ENCODE measurements at regions not wholly inside any gene's neighbourhood (a gene's known extent, or its start where the extent isn't known, plus 50 kb on each side); places are given as distances from the start of the nearest gene placed in this dataset.

DNA sequence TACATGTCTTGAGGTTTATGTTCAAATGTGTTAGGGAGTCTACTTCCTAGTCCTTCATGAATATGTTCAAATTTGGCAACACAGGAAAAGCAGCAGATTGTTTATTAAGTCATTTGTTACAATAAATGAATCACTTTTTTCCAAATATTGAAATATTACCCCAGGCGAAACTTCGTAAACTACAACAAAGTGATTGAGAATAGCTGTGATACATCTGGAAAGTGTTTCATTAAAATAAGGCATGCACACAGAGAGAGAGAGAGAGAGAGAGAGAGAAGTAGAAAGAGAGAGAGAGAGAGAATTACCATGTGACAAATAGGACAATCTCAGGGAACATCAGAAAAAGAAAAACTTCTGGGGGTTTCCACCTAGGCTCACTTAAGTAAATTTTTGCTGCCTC, 363.1 kb upstream of the PTCHD4 start:
- 0 out of 4 replicates have a peak, but pooled peaks cover 0 to 2% of the 10 kb centered on the region in 2 experiments for H3K4me1 Mint-ChIP-seq
- TF ChIP-seq, protein P1, sequence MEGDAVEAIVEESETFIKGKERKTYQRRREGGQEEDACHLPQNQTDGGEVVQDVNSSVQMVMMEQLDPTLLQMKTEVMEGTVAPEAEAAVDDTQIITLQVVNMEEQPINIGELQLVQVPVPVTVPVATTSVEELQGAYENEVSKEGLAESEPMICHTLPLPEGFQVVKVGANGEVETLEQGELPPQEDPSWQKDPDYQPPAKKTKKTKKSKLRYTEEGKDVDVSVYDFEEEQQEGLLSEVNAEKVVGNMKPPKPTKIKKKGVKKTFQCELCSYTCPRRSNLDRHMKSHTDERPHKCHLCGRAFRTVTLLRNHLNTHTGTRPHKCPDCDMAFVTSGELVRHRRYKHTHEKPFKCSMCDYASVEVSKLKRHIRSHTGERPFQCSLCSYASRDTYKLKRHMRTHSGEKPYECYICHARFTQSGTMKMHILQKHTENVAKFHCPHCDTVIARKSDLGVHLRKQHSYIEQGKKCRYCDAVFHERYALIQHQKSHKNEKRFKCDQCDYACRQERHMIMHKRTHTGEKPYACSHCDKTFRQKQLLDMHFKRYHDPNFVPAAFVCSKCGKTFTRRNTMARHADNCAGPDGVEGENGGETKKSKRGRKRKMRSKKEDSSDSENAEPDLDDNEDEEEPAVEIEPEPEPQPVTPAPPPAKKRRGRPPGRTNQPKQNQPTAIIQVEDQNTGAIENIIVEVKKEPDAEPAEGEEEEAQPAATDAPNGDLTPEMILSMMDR (conservative IDR thresholded peaks at IDR 0.05), result no peak
- Histone ChIP-seq H3K79me2 (ENCODE audit: insufficient read depth, low read length) (no peaks in the 10 kb centered on the region), H3K27ac (ENCODE audit: insufficient read length, low read depth, low read length) (no peak overlapping the region), H3K14ac (ENCODE audit: insufficient read depth, low read length) (no peak overlapping the region), H3K79me1 (ENCODE audit: insufficient read depth, low read depth, low read length, poor library complexity, severe bottlenecking) (no peaks in the 10 kb centered on the region), H2BK20ac (ENCODE audit: low read depth, low read length, poor library complexity, severe bottlenecking) (no peak overlapping the region), H3K9me3 (ENCODE audit: control insufficient read depth, low read depth, low read length) (no peaks in the 10 kb centered on the region), H3K23ac (ENCODE audit: insufficient read length, low read depth, low read length) (no peak overlapping the region), H4K20me1 (ENCODE audit: control insufficient read depth, insufficient read depth, insufficient read length) (no peaks in the 10 kb centered on the region), H3K27me3 (ENCODE audit: insufficient read depth, low read length) (no peaks in the 10 kb centered on the region), H4K5ac (ENCODE audit: insufficient read length, low read depth, low read length) (no peak overlapping the region), H3K56ac (ENCODE audit: insufficient read length, low read depth, low read length) (no peak overlapping the region), H4K91ac (ENCODE audit: insufficient read length, low read depth, low read length) (no peak overlapping the region), H3K4me2 (ENCODE audit: insufficient read depth, insufficient read length, low read length) (no peak overlapping the region), H2AFZ (ENCODE audit: low read length) (no peak overlapping the region), H4K8ac (replicated peaks; ENCODE audit: insufficient read length, low read depth, low read length) (no peak overlapping the region), H2BK15ac (ENCODE audit: low read depth, low read length) (no peak overlapping the region), H3K4ac (ENCODE audit: low read depth, low read length) (no peak overlapping the region), H3K9ac (ENCODE audit: extremely low read depth, insufficient read length, low read length) (no peak overlapping the region), H2BK120ac (ENCODE audit: low read depth, low read length, poor library complexity, severe bottlenecking) (no peak overlapping the region), H2BK12ac (ENCODE audit: insufficient read length, low read depth, low read length) (no peak overlapping the region), H2AK5ac (ENCODE audit: insufficient read length, low read length) (no peak overlapping the region), H3T11ph (ENCODE audit: low read length) (no peak overlapping the region), H3K18ac (ENCODE audit: insufficient read length, low read depth, low read length) (no peak overlapping the region), H3K4me1 (ENCODE audit: insufficient read depth, low read length) (no peaks in the 10 kb centered on the region), H2BK5ac (ENCODE audit: insufficient read length, low read length) (no peak overlapping the region), H3K23me2 (ENCODE audit: insufficient read length, low read depth, low read length, poor library complexity, severe bottlenecking) (no peaks in the 10 kb centered on the region)
- no peak for DNase-seq
- no CpG with 5 or more reads among the region's 2 CpGs for WGBS (ENCODE audit: extremely low coverage, insufficient read length, low lambda C conversion rate)
- H3K27ac Mint-ChIP-seq, result peak overlapping the region in 1 of 3 experiments; percentile 32; a peak in 1 of 7 replicates
- no peak overlapping the region for H3K4me3 Mint-ChIP-seq
- H3K36me3 Mint-ChIP-seq (ENCODE audit: insufficient read depth in 1 of 3, low read depth in 3 of 3), result no peaks in the 10 kb centered on the region
- peaks cover 1% of the 10 kb centered on the region; the same call in 1 of the 2 replicates for H3K27me3 Mint-ChIP-seq (ENCODE audit: low read depth)
- H3K9me3 Mint-ChIP-seq, result no peaks in the 10 kb centered on the region; a peak in 1 of 5 replicates

Measured in H9 (cell line).